ENCODE measurements at regions not wholly inside any gene's neighbourhood (a gene's known extent, or its start where the extent isn't known, plus 50 kb on each side); places are given as distances from the start of the nearest gene placed in this dataset.
A peak's percentile ranks its signal among the peaks of the same experiment; 100 is the strongest.

GRCh38 chr17:6894206-6894528 lies 62.6 kb upstream of the TEKT1 start:
- TF ChIP-seq EZH2 (optimal IDR thresholded peaks at IDR 0.05; ENCODE audit: low read depth, low read length) = no peak
- TF ChIP-seq, protein P1, sequence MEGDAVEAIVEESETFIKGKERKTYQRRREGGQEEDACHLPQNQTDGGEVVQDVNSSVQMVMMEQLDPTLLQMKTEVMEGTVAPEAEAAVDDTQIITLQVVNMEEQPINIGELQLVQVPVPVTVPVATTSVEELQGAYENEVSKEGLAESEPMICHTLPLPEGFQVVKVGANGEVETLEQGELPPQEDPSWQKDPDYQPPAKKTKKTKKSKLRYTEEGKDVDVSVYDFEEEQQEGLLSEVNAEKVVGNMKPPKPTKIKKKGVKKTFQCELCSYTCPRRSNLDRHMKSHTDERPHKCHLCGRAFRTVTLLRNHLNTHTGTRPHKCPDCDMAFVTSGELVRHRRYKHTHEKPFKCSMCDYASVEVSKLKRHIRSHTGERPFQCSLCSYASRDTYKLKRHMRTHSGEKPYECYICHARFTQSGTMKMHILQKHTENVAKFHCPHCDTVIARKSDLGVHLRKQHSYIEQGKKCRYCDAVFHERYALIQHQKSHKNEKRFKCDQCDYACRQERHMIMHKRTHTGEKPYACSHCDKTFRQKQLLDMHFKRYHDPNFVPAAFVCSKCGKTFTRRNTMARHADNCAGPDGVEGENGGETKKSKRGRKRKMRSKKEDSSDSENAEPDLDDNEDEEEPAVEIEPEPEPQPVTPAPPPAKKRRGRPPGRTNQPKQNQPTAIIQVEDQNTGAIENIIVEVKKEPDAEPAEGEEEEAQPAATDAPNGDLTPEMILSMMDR (IDR thresholded peaks at IDR 0.05; ENCODE audit: low read length) = peak; percentile 15; the same call in 1 of the 2 replicates

Data from MM.1S (cell line).